ENCODE measurements at regions not wholly inside any gene's neighbourhood (a gene's known extent, or its start where the extent isn't known, plus 50 kb on each side); places are given as distances from the start of the nearest gene placed in this dataset.

DNA sequence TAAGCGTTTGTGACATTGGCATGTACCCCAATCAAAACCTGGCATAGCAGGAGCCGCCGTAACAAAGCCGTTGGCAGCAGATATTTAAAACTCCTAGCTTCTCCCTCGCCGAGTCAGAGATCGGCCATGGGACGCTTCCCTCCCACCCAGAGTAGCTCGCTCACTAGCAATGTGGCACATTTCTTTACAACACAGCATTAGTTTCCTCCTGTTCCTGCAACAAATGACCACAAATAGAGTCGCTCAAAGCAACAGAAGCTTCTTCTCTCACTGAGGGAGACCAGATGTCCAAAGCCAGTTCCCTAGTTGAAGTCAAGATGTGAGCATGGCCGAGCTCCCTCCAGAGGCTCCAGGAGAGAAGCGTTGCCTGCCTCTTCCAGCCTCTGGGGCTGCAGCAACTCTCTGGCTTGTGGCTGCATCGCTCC is 106.7 kb downstream of the RBFOX3 start:
- H3K36me3 ChIP-seq, result no peaks in the 10 kb centered on the region
- no peak for TF ChIP-seq POLR2A (IDR thresholded peaks at IDR 0.05)
- DNase-seq (ENCODE audit: low spot score in 2 of 2), result no peak
- H3K27me3 ChIP-seq, result peaks cover 0 to 43% of the 10 kb centered on the region in 2 donors
- intact Hi-C loops (cut with DNase I; ENCODE audit: low total_unique reads), result no loop called here
- no peak overlapping the region for H3K4me3 ChIP-seq
- H3K9me3 ChIP-seq, result peaks cover 7 to 8% of the 10 kb centered on the region in 2 donors
- H3K4me1 ChIP-seq, result no peaks in the 10 kb centered on the region
- H3K27ac ChIP-seq, result no peak overlapping the region

DNA sequence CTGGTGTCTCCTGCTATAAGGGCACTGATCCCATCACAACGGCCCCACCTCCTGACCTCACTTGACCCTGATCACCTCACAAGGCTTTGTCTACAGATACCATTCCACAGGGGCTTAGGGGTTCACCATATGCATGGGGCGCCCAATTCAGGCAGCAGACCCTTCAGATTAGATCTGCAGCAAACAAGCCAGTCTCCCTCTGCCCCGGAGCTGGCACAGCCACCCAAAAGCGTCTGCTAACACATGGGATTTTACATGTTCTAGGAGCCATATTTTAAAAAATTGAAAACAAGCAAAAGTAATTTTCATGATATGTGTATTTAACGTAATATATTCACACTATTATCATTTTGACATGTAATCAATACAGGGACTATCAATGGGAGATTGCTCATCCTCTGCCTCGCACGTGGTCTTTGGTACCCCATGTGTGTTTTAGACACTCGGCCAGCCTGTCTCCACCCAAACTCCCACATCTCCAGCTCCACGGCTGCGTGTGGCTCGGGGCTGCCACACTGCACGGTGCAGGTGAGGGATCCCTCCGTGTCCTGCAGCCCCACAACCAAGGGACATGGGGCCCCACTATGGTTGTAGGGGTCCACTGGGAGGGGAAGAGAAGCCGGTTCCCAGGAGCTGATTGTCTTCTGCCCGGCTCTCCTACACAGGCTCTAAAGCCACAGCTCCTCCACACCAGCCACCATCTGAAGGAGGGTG is 107.6 kb downstream of the RBFOX3 start:
- H3K9me3 ChIP-seq, result peaks cover 7 to 8% of the 10 kb centered on the region in 2 donors
- no peaks in the 10 kb centered on the region for H3K36me3 ChIP-seq
- H3K4me3 ChIP-seq, result no peak overlapping the region
- DNase-seq (ENCODE audit: low spot score in 2 of 2), result no peak
- no peaks in the 10 kb centered on the region for H3K4me1 ChIP-seq
- H3K27ac ChIP-seq, result no peak overlapping the region
- intact Hi-C loops (cut with DNase I; ENCODE audit: low total_unique reads), result no loop called here
- TF ChIP-seq, protein P1, sequence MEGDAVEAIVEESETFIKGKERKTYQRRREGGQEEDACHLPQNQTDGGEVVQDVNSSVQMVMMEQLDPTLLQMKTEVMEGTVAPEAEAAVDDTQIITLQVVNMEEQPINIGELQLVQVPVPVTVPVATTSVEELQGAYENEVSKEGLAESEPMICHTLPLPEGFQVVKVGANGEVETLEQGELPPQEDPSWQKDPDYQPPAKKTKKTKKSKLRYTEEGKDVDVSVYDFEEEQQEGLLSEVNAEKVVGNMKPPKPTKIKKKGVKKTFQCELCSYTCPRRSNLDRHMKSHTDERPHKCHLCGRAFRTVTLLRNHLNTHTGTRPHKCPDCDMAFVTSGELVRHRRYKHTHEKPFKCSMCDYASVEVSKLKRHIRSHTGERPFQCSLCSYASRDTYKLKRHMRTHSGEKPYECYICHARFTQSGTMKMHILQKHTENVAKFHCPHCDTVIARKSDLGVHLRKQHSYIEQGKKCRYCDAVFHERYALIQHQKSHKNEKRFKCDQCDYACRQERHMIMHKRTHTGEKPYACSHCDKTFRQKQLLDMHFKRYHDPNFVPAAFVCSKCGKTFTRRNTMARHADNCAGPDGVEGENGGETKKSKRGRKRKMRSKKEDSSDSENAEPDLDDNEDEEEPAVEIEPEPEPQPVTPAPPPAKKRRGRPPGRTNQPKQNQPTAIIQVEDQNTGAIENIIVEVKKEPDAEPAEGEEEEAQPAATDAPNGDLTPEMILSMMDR (IDR thresholded peaks at IDR 0.05), result no peak
- TF ChIP-seq POLR2A (IDR thresholded peaks at IDR 0.05) (no peak), POLR2AphosphoS5 (IDR thresholded peaks at IDR 0.05) (no peak)
- peaks cover 0 to 33% of the 10 kb centered on the region in 2 donors for H3K27me3 ChIP-seq

DNA sequence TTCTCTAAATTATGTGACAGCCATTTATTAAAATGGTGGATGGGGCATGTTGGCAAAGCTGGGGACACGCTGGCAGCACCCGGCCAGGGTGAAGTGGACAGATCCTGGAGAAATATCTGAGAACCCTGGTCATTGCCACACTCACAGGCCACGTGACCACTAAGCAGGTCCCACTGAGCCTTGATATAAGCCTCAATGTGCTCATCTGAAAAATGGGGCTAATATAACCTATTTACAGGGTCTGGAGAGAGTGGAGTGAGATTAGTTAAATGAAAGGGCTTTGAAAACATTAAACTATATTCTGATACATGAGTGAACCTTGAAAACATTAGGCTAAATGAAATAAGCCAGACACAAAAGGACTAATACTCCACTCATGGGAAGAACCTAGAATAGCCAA is 108.9 kb downstream of the RBFOX3 start:
- no peak for DNase-seq (ENCODE audit: low spot score in 2 of 2)
- Histone ChIP-seq H3K36me3 (no peaks in the 10 kb centered on the region), H3K9me3 (peaks cover 7 to 8% of the 10 kb centered on the region in 2 donors), H3K4me1 (no peaks in the 10 kb centered on the region), H3K27me3 (peaks cover 0 to 28% of the 10 kb centered on the region in 2 donors), H3K27ac (no peak overlapping the region), H3K4me3 (no peak overlapping the region)
- TF ChIP-seq POLR2A (IDR thresholded peaks at IDR 0.05), result no peak
- TF ChIP-seq POLR2AphosphoS5 (IDR thresholded peaks at IDR 0.05), result no peak
- intact Hi-C loops (cut with DNase I; ENCODE audit: low total_unique reads), result no loop called here

DNA sequence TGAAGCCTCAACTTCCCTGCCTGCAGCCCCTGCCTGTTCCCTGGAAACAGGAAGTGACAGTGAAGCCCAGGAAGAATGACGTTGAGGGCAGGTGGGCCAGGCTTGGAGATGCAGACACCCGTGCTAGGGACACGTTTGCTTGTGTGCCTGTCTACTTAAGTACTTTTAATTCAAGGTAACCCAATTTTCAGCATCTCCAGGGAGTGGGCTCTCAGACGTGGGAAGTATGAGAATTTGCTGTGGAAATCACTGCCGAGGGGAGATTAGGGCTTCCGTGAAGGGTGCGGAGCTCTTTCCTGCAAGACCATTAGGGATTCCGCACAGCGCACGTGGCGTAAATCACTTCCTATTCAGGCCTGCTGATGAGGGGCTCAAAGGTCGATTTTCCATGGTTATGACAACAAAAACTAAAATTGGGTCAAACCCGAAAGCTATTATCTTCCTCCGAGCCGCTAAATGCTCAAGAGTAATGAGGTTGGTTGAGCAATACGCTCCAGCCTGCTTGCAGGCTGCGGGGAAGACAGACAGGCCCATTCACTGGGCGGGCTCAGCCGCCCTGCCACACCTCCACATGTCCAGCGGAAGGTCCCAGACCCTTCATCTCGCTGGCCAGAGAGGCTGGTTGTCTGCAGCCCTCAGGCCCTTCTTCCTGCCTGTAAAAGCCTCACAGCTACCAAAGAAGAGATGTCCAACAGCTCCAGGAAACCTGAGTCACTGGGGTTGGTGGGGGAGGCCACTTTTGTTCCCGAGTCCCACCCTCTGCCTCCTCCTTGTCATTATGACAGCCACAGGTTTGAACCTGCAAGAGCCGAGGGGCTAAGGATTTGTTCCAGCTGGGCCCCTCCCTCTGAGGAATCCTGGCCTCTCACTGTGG is 109.9 kb downstream of the RBFOX3 start:
- H3K27ac ChIP-seq, result no peak overlapping the region
- no peak for DNase-seq (ENCODE audit: low spot score in 2 of 2)
- TF ChIP-seq POLR2A (IDR thresholded peaks at IDR 0.05), result no peak
- TF ChIP-seq, protein P1 (IDR thresholded peaks at IDR 0.05), result no peak
- no peak for TF ChIP-seq POLR2AphosphoS5 (IDR thresholded peaks at IDR 0.05)
- peaks cover 0 to 8% of the 10 kb centered on the region in 2 donors for H3K9me3 ChIP-seq
- H3K27me3 ChIP-seq, result peaks cover 0 to 28% of the 10 kb centered on the region in 2 donors
- no peak overlapping the region for H3K4me3 ChIP-seq
- intact Hi-C loops (cut with DNase I; ENCODE audit: low total_unique reads), result no loop called here
- H3K4me1 ChIP-seq, result no peaks in the 10 kb centered on the region
- H3K36me3 ChIP-seq, result no peaks in the 10 kb centered on the region

DNA sequence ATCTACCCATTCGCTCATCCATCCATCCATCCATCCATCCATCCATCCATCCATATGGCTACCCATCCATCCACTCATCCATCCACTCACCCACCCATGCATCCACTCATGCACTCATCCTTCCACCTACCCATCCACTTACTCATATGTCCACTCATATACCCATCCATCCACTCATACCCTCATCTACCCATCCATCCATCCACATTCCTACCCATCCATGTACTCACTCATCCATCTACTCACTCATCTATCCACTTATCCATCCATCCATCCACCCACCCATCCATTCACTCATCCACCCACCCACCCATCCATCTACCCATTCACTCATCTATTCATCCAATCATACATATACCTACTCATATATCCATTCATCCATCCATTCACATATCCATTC is 112.0 kb downstream of the RBFOX3 start:
- Histone ChIP-seq H3K4me1 (no peaks in the 10 kb centered on the region), H3K27ac (no peak overlapping the region), H3K4me3 (no peak overlapping the region), H3K36me3 (no peaks in the 10 kb centered on the region), H3K27me3 (peaks cover 0 to 17% of the 10 kb centered on the region in 2 donors), H3K9me3 (peaks cover 0 to 7% of the 10 kb centered on the region in 2 donors)
- intact Hi-C loops (cut with DNase I; ENCODE audit: low total_unique reads), result no loop called here
- DNase-seq (ENCODE audit: low spot score in 2 of 2), result no peak
- TF ChIP-seq, protein P1 (IDR thresholded peaks at IDR 0.05), result no peak

All from breast epithelium (tissue), 4 donors.